ENCODE measurements at regions not wholly inside any gene's neighbourhood (a gene's known extent, or its start where the extent isn't known, plus 50 kb on each side); places are given as distances from the start of the nearest gene placed in this dataset.

DNA sequence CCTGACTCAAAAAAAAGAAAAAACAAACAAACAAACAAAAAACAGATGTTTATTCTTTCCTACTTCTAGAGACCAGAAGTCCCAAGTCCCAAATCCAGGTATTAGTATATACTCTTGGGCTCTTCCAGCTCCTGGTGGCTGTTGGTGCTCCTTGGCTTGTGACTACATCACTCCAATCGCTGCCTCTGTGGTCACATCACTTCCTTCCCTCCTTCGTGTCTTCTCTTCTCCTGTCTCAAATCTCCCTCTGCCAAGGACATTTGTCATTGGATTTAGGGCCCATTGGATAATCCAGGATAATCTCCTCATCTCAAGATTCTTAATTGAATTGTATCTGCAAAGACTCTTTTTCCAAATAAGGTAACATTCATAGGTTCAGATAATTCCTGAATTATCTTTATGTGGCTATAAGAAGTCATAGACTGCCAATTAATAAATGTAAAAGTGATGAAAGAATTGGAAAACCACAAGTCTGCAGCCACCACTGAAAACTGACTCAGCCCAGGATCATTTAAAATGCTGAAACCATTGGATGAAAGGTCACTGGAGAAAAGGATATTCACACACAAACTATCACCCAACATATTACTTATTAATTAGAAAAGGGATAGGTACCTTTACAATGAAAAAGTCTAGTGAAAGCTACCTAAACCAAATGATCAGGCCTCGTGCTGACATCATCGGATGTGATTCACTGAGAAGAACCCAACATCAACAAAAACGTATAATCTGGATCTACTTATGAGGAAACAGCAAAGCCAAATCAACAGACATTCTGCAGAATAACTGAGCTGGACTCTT, 67.1 kb downstream of the ZNF281 start:
- no peak overlapping the region for H3K4me3 ChIP-seq (ENCODE audit: low read depth, low read length)
- no peak for DNase-seq (ENCODE audit: low read depth)
- no peak for TF ChIP-seq CTCF (IDR thresholded peaks at IDR 0.05; ENCODE audit: insufficient read depth, low read depth, low read length, missing control alignments)

DNA sequence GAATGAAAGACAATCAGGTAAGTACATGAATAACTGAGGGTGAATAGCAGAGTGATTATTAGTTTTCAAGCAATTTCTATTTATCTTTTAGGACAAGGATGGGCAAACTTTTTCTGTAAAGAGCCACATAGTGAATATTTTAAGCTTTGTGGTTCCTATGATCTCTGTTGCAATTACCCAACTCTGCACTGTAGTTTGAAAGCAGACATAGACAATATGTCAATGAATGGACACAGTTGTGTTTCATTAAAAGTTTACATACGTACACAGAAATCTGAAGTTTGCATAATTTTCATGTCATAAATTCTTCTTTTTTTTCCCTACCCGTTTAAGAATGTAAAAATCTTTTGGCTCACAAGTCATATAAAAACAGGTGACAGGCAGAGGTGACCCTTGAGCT, 71.4 kb downstream of the ZNF281 start:
- TF ChIP-seq CTCF (IDR thresholded peaks at IDR 0.05; ENCODE audit: insufficient read depth, low read depth, low read length, missing control alignments): no peak

GRCh38 chr1:200337831-200338230, 72.0 kb downstream of the ZNF281 start:
- H3K4me3 ChIP-seq (ENCODE audit: low read depth, low read length): no peak overlapping the region
- no peak for TF ChIP-seq CTCF (IDR thresholded peaks at IDR 0.05; ENCODE audit: insufficient read depth, low read depth, low read length, missing control alignments)
- DNase-seq (ENCODE audit: low read depth): no peak

More for the DNA sequence above, 71.4 kb downstream of the ZNF281 start:
- H3K4me3 ChIP-seq (ENCODE audit: low read depth, low read length): no peak overlapping the region
- DNase-seq (ENCODE audit: low read depth): no peak

DNA sequence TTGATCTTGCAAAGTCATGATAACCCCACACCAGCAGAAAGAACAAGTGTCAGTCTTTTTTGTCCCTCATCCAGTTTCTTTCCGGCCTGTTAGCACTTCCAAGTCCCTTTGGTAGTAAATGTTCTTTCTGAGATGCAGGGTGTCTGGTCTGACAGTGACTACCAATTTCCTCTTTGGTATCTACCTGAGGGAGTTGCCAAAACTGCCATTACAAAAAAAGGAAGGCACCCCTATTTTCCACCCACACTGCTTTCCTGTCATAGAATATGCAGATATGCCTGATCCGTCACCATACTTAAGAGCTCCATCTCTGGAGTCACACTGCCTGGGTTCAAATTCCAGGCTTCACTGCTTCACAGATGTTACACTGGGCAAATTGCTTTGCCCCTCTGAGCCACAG, 72.4 kb downstream of the ZNF281 start:
- no peak overlapping the region for H3K4me3 ChIP-seq (ENCODE audit: low read depth, low read length)
- TF ChIP-seq CTCF (IDR thresholded peaks at IDR 0.05; ENCODE audit: insufficient read depth, low read depth, low read length, missing control alignments): no peak
- no peak for DNase-seq (ENCODE audit: low read depth)

DNA sequence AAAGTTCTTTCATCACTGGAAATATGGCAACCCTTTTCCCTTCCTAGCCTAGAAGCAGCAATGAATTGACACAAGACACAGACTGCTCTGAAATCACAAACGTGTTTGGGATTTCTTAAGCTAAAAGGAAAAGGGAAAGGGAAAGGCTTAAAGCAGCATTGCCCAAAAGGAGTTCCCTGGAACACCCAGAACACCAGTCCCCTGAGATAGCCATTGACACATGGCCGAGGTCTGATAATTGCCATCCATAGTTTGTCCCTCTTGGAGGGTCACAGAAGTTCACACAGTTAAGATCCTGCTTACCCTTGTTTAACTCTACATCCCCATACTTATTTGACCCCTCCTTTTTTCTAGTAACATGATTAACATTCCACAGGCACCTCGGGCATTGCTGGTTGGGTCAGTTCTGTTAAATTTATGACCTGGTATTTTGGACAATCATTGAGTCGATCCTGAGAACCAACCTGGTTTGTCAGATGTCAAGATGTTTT, 72.9 kb downstream of the ZNF281 start:
- no peak for TF ChIP-seq CTCF (IDR thresholded peaks at IDR 0.05; ENCODE audit: insufficient read depth, low read depth, low read length, missing control alignments)
- H3K4me3 ChIP-seq (ENCODE audit: low read depth, low read length): no peak overlapping the region
- DNase-seq (ENCODE audit: low read depth): no peak

GRCh38 chr1:200336101-200336845, 73.6 kb downstream of the ZNF281 start:
- TF ChIP-seq CTCF (IDR thresholded peaks at IDR 0.05; ENCODE audit: insufficient read depth, low read depth, low read length, missing control alignments): no peak
- H3K4me3 ChIP-seq (ENCODE audit: low read depth, low read length): no peak overlapping the region
- no peak for DNase-seq (ENCODE audit: low read depth)

Data from GM12865 (cell line).